GM12865 (cell line): ENCODE measurements at regions not wholly inside any gene's neighbourhood (a gene's known extent, or its start where the extent isn't known, plus 50 kb on each side); places are given as distances from the start of the nearest gene placed in this dataset.
"Not testable (repeated sequence)": the region's sequence is repeated elsewhere in the genome, so short reads cannot be mapped to it uniquely, and the experiment has no call there.

Experiments used
- DNase-seq: peaks from one replicate; pipeline ENCODE4 v3.0.0; 2010; ENCODE audit warnings: low read depth
- H3K4me3 ChIP-seq: 2 replicates; pipeline ENCODE4 v1.5.1; 2011; ENCODE audit warnings: mild to moderate bottlenecking, low read depth, low read length, control low read depth
- TF ChIP-seq, protein P1 (sequence below): IDR thresholded peaks from 2 replicates; pipeline ENCODE4 v1.5.1; 2011; ENCODE audit warnings: low read length, control low read depth, low read depth, inconsistent platforms; ENCODE audit not compliant: insufficient read depth; ENCODE audit errors: missing control alignments

DNA sequence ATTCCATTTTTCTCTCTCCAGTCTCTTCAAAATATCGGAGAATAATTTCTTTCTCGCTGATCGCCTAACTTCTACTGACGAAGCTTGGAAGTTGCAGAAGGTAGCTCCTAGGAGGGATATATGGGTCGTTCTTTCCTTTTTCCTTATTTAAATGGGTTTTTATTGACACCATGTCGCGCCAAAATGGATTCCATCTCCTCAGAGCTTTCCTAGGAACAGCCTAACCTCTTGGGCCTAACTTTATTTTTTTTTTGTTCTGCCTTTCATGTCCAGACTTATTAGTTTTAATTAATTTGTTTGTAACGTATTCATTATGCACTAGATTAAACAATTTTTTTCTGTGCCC, 92.0 kb upstream of the XIST start:
- TF ChIP-seq, protein P1, sequence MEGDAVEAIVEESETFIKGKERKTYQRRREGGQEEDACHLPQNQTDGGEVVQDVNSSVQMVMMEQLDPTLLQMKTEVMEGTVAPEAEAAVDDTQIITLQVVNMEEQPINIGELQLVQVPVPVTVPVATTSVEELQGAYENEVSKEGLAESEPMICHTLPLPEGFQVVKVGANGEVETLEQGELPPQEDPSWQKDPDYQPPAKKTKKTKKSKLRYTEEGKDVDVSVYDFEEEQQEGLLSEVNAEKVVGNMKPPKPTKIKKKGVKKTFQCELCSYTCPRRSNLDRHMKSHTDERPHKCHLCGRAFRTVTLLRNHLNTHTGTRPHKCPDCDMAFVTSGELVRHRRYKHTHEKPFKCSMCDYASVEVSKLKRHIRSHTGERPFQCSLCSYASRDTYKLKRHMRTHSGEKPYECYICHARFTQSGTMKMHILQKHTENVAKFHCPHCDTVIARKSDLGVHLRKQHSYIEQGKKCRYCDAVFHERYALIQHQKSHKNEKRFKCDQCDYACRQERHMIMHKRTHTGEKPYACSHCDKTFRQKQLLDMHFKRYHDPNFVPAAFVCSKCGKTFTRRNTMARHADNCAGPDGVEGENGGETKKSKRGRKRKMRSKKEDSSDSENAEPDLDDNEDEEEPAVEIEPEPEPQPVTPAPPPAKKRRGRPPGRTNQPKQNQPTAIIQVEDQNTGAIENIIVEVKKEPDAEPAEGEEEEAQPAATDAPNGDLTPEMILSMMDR = no peak
- DNase-seq = no peak
- H3K4me3 ChIP-seq = peak overlapping the region; percentile 82

DNA sequence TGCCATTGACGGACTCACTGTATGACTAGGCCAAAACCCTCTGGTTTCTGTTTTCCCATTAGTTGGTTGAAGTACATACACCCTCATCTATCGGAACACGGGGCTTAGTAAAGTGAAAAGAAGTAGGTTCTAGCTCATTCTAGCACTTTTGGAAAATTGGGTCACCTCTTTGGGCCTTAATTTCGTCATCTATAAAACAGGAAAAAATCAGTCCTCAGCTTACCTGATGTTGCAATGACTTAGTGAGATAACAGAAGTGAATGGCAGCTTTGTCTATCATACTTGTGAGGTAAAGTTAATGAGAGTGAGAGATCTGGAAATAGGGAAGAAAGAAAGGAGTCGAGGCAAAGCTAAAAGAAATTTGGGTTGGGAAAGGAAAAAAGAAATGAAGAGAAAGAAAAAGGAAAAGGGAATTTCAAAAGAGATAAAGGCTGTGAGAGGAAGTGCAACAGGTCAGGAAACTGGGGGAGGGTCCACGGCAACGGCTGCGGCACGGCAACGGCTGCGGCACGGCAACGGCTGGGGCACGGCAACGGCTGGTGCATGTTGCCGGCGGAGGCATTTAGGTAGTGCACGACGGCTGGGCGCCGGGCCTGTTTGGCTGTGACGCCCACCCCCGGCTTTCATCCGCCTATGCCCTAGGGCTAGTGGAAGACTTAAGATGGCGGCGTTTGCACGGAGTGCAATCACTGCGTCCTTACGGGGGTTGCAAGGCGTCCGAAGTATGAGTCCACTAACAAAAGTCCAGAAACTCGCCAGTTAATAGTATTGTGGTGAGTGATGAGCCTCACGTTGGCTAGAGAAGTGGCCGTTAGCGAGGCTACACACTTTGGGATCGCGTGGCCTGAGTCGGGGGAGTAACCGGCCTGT, 91.4 kb upstream of the XIST start:
- H3K4me3 ChIP-seq = peak overlapping the region; percentile 82
- peak; percentile 94 for DNase-seq
- TF ChIP-seq, protein P1 = no peak

DNA sequence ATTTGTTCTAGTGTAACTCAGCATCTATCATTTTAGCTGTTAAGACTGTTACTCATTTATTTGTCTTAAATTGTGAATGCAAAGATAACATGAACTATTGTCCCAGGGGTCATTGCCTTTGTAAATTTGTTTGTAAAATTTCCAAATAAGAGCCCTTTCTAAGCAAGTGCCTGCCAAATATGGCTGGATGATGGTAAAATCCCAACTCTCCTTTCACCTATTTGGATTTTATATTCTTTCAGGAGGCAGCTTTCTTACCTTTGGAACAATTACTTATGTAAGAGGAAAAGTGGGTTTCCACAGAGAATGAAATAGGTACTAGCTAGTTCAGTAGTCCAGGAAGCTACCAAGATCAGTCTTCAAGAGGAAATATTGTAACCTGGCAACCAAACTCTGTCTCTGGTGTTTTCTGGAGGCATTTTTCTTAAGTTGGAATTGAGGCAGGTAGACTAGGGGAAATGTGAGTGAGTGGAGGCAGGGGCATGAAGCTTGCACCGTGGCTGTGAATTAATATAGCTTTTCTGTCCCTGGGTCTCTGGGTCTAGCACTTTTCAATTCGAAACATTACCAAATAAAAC, 88.5 kb upstream of the XIST start:
- H3K4me3 ChIP-seq = no peak overlapping the region
- TF ChIP-seq, protein P1 = no peak
- DNase-seq = no peak

DNA sequence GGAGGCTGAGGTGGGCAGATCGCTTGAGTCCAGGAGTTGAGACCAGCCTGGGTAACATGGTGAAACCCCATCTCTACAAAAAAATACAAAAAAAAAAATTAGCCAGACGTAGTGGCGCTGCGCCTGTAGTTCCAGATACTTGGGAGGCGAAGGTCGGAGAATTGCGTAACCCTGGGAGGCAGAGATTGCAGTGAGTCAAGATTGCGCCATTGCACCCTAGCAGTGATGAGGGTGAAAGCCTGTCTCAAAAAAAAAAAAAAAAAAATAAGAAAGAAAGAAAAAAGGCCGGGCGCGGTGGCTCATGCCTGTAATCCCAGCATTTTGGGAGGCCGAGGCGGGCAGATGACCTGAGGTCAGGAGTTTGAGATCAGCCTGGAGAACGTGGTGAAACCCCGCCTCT, 85.3 kb upstream of the XIST start:
- DNase-seq, H3K4me3 ChIP-seq: not testable (repeated sequence)

DNA sequence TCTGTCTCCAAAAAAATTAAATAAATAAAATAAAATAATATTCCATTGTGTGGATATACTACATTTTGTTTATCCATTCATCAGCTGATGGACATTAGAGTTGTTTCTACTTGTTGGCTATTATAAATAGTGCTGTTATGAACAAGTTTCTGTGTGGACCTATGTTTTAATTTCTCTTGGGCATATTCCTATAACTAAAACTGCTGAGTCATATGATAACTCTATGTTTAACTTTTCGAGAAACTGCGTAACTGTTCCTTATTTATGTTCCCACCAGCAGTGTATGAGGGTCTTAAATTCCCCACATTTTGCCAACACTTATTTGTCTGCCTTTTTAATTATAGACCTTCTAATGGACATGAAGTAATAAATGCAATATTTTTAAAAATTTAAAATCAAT, 80.0 kb upstream of the XIST start:
- TF ChIP-seq, protein P1 = no peak
- no peak for DNase-seq
- H3K4me3 ChIP-seq = no peak overlapping the region

DNA sequence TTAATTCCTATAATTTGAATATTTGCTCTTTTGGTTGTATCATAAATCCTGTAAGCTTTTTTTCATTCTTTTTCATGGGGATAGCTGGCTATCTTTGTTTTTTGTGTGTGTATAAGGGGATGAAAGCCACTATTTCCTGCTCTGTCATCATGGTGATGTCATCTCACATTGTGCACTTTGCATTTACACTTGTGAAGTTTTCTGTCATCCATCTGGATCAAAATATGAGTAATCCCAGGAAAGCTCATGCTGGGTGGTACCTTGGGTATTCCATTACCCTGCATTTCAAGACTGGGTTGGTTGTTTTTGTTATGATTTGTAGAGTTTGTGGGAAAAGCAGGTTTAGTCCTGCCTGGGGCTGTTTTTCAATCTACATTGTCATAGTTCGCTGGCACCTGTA, 77.8 kb upstream of the XIST start:
- H3K4me3 ChIP-seq = no peak overlapping the region
- no peak for DNase-seq
- TF ChIP-seq, protein P1 = no peak

DNA sequence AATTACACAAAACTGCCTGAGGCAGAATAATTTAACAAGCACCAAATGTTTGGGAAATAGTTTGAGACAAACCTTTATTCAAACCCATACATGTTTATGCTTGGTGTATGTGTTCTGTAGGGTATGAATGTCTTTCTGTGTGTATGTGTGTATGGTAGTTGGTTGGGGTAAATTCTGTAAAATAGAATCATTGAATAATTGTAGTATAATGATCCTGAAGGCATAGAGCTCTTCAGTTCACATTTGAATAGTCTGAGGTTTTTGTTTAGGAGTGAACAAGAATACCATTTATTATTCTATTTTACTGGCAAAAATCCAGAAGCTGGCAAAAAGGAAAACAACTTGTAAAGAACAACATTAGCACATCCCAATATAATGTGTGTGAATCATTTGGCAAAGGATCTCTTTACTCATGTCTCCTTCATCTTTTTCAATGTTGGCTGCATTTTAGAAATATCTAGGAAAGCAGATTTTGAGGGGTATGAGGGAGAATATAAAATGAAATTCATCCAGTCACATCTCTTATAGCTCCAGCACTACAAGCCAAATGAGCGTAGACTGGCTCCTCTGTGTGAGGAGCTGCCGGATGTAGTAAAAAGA, 70.4 kb upstream of the XIST start:
- H3K4me3 ChIP-seq = no peak overlapping the region
- DNase-seq = no peak
- TF ChIP-seq, protein P1 = no peak
